Right lobe of liver (tissue), 4 donors: ENCODE measurements at regions not wholly inside any gene's neighbourhood (a gene's known extent, or its start where the extent isn't known, plus 50 kb on each side); places are given as distances from the start of the nearest gene placed in this dataset.

ENCODE experiments used
- POLR2A ChIP-seq: fragments of 450-650 bp; IDR thresholded peaks from one replicate; pipeline ENCODE4 v1.6.1; 2017; ENCODE audit warnings: antibody characterized with exemption, mild to moderate bottlenecking
- TF ChIP-seq, protein P1 (sequence below), 4 donors: fragments of 200-600 bp in 3 of 4; fragments of 450-650 bp in 1 of 4; IDR thresholded peaks; one replicate each; pipeline versions ENCODE4 v1.5.1 to v1.8.0; 2016 to 2022; ENCODE audit warnings: antibody characterized with exemption in 4 of 4, mild to moderate bottlenecking in 2 of 4
- donor health status: DM: no; HTN: no; CAD: no.
- donor health status: DM: no; HTN: no; CAD: no.
- donor health status: DM: no; HTN: yes; CAD: no.

DNA sequence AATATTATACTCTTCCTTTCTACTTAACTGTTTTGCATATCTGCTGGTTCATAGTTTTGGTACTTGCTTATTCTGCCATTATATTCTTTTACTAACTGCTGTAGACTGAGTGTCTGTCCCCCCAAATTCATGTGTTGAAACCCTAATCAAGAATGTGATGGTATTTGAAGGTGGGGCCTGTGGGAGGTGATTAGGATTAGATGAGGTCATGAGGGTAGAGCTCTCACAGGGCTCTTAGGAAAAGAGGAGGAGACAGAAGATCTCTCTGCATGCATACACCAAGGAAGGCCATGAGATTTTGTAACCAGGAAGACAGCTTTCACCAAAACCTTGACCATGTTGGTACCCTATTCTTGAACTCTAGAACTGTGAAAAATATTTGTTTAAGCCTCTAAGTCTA lies 354.1 kb upstream of the B3GALT2 start:
- TF ChIP-seq, protein P1, sequence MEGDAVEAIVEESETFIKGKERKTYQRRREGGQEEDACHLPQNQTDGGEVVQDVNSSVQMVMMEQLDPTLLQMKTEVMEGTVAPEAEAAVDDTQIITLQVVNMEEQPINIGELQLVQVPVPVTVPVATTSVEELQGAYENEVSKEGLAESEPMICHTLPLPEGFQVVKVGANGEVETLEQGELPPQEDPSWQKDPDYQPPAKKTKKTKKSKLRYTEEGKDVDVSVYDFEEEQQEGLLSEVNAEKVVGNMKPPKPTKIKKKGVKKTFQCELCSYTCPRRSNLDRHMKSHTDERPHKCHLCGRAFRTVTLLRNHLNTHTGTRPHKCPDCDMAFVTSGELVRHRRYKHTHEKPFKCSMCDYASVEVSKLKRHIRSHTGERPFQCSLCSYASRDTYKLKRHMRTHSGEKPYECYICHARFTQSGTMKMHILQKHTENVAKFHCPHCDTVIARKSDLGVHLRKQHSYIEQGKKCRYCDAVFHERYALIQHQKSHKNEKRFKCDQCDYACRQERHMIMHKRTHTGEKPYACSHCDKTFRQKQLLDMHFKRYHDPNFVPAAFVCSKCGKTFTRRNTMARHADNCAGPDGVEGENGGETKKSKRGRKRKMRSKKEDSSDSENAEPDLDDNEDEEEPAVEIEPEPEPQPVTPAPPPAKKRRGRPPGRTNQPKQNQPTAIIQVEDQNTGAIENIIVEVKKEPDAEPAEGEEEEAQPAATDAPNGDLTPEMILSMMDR (IDR thresholded peaks at IDR 0.05) = no peak
- TF ChIP-seq POLR2A = no peak
